HG02610 (cell line): ENCODE measurements at regions not wholly inside any gene's neighbourhood (a gene's known extent, or its start where the extent isn't known, plus 50 kb on each side); places are given as distances from the start of the nearest gene placed in this dataset.

Experiments used
- ATAC-seq: cut with Tn5 transposase; IDR thresholded peaks from one replicate; pipeline ENCODE4 v1.9.1; 2021; ENCODE audit warnings: mild to moderate bottlenecking, moderate library complexity; ENCODE audit not compliant: unreplicated experiment

GRCh38 chr3:176969066-176969465 lies 228.2 kb downstream of the TBL1XR1 start:
- ATAC-seq = no peak

GRCh38 chr3:176968631-176969030 lies 228.7 kb downstream of the TBL1XR1 start:
- no peak for ATAC-seq

GRCh38 chr3:176967522-176967921 lies 229.8 kb downstream of the TBL1XR1 start:
- no peak for ATAC-seq

DNA sequence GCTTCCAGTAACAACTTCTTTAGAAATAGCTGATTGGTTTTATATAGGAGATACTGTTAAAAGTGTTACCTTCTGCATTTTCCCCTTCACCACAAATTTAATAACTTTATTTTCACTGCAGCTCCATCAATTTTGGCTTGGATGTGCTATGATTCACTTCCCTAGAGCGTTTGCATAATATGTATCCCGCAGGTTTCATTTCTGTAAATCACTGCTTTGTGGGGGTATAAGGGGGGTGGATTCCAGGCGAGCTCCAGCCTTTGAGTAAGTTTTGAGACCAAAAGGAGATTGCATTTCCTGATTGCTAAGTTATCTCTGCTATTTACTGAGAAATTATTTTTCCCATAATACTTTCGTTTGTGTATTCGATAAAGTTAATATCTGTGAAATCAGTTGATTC lies 232.6 kb downstream of the TBL1XR1 start:
- ATAC-seq = no peak

- ATAC-seq = no peak
Observed at GRCh38 chr3:176961916-176962315, 235.4 kb downstream of the TBL1XR1 start.

- ATAC-seq = no peak
Observed at GRCh38 chr3:176959867-176960266, 237.4 kb downstream of the TBL1XR1 start.

DNA sequence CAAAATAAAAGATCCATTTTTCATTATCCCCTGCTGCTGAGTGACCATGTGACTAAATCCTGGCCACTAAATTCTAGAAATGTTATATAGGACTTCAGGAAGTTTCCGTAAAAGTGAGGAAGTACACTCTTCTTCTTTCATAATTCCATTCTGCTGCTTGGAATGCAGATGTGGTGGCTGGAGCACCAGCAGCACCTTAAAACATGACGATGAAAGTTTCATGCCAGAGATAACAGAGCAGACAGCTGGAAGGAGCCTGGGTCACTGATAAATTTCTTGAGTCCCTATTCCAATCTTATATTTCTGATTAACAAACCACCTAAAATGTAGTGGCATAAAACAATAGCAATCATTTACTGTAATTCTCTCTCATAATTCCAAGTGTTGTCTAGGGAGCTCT lies 238.7 kb downstream of the TBL1XR1 start:
- ATAC-seq = no peak

- ATAC-seq = no peak
Observed at GRCh38 chr3:176954517-176954916, 242.8 kb downstream of the TBL1XR1 start.

DNA sequence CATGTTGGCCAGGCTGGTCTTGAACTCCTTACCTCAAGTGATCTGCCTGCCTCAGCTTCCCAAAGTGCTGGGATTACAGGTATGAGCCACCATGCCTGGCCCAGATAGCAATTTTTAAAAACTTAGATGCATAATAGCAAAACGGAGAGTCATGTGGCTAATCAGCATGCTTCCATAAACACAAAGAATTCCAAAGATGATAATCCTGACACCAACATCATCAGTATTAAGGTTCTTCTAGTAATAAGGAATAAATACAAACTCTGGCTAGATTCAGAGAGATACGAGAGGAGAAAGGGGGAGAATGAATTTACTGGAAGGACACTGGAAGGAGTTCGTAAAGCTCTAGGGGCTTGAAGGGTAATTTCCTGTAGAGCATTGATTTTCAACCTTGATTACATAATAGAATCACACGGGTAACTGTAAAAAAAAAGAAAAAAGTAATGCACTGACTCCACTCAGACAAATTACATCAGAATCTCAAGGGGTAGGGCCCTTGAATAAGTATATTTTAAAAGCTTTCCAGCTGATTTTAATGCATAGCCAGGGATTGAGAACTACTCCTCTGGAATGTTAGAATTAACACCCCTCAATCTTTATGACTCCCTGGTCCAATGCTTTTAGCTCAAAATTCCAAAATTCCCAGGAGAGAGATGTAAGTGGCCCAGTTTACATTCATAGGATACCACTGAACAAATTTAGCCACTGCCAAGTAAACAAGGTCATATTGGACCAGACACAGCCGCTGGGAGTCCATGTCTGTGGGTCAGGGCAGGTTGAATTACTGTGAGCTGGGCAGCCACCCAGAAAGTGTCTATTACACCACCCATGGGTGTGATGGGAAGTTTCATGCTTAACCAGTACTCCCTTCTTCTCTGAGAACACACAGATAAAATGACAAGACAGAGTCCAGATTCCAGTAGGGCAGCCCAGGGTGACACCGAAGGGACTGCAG lies 243.9 kb downstream of the TBL1XR1 start:
- no peak for ATAC-seq

DNA sequence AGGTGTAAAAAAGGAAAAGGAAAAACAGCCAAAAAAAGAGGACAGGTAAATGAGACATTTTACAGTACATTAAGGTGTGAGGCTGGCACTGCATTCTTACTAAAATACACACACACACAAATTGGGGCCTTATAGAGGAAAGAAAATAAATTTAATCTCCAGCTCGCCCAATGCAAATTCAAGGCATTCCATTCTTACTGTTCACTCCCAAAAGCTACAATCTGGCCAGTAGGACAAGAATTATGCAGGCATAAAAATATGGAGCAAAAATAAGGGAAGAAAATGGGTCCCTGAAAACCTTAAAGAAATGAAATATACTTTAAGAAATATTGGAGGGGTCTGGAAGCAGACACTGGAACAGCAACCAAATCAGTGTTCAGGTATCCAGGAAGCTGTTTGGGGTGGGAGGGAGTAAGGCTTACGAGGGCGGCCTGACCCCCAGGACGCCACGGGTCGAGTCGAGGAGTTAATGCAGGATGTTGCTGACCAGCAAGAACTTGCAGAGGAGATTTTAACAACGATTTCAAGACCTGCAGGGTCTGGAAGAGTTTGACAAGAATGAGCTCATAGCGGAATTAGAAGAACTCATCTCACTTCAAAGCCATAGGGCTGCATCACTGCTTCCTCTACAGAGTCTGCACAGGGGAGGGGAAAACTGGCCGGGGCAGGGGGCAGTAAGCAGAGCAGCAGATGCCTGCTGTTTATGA lies 245.5 kb downstream of the TBL1XR1 start:
- no peak for ATAC-seq

GRCh38 chr3:176951144-176951543 lies 246.1 kb downstream of the TBL1XR1 start:
- ATAC-seq = no peak

DNA sequence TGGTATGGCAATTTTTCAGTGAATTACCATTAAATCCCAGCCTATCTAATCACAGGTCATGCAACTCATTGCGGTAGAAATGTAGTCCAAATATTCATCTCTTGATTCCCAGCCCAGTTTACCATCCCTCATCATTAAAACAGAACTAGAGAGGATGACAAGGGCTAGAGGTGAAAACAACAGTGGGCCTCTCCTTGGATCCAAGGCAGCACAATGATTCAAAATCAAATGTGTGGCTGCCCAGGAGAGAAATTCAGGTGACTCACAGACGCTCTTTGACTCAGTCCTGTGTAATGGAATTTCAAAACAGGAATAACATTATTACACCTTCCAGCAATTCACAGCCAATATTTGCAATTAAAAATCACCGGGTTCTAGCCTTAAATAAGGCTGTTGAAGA lies 246.5 kb downstream of the TBL1XR1 start:
- ATAC-seq = no peak

DNA sequence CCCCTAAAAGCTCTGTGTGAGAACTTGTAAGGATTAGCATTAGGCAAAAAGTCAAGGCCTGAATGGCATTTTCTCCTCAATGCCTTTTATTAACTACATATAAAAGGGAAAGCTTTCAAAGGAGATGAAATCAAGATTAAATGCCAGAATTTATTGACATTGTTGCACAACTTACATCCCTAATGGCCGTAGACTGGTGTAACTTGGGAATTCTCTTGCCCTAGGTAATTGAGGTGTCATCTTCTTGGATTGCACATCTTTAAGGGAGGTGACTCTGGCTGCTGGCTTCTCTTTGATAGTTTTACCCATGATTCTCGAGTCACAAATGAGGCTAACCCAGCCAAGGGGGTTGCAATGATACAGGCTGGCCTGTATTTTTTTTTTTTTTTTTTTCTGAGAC lies 249.1 kb downstream of the TBL1XR1 start:
- ATAC-seq = no peak

GRCh38 chr3:176946202-176946601 lies 251.1 kb downstream of the TBL1XR1 start:
- no peak for ATAC-seq

- no peak for ATAC-seq
Observed at GRCh38 chr3:176942305-176942704, 255.0 kb downstream of the TBL1XR1 start.

DNA sequence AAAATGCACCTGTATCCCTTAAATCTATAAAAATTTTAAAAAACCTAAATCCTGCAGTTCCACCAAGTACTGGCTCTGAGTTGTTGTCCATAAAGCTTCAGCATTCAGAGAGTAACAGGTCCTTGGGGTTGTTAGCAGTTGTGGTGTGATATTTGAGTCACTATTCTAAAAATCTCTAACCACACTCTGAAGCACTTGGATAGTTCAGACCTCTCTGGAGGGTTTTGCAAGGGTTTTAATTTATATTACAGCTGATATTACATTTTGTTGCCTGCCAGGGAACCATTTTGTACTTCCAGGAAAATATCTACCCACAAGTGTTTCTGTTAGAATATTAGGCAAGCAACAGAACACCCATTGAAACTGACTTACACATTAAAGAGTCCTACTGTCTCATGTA lies 255.6 kb downstream of the TBL1XR1 start:
- no peak for ATAC-seq

GRCh38 chr3:176939022-176939817 lies 258.1 kb downstream of the TBL1XR1 start:
- peak; percentile 95 for ATAC-seq

GRCh38 chr3:176937994-176938393 lies 259.3 kb downstream of the TBL1XR1 start:
- no peak for ATAC-seq

DNA sequence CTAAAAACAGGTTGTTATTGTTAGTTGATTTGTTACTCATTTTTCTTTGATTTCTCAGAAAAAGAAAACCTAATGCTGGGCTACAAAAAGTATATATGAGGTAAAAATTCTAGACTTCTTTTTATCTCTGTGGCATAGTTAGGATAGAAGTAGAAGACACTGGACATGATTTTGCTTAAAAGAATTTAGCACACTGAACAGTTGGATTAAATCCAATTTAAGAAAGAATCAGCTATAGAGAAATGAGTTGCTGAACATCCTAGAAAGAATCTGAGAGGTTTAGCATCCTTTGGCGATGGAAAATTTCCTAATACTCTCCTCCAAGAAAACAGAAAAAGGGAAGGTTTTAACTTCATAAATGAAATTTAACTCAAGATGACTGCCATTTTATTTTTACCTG lies 259.7 kb downstream of the TBL1XR1 start:
- no peak for ATAC-seq

- no peak for ATAC-seq
Observed at GRCh38 chr3:176935194-176935888, 261.9 kb downstream of the TBL1XR1 start.

DNA sequence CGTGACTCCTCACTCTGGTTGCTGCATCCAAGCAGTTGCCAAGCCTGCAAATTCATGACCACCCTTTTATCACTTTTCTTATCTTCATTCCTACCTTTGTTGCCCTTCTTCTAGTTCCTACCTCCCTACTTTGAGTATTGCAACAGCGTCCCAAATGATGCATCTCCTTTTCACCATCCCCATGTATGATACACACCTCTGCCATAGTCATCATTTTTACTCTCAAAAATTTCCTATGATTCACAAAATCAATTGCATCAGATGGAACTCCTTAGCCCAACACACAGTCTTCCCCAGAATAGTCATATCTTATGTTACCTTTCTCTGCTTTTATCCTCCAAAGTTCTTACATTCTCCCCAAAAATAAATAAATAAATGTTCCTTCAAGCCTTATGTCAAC lies 262.6 kb downstream of the TBL1XR1 start:
- no peak for ATAC-seq
